22Rv1 (cell line): ENCODE measurements at regions not wholly inside any gene's neighbourhood (a gene's known extent, or its start where the extent isn't known, plus 50 kb on each side); places are given as distances from the start of the nearest gene placed in this dataset.

Source experiments
- H3K27ac ChIP-seq: fragments of 450-650 bp; 2 replicates; pipeline ENCODE4 v1.5.1; 2017
- ZFX ChIP-seq: fragments of 450-650 bp; IDR thresholded peaks from 2 replicates; pipeline ENCODE4 v1.6.1; 2017; ENCODE audit warnings: antibody characterized with exemption, borderline replicate concordance
- TF ChIP-seq, protein P1 (sequence below): fragments of 450-650 bp; IDR thresholded peaks from 2 replicates; pipeline ENCODE4 v1.5.1; 2017; ENCODE audit warnings: mild to moderate bottlenecking

- no peak for TF ChIP-seq ZFX
- TF ChIP-seq, protein P1, sequence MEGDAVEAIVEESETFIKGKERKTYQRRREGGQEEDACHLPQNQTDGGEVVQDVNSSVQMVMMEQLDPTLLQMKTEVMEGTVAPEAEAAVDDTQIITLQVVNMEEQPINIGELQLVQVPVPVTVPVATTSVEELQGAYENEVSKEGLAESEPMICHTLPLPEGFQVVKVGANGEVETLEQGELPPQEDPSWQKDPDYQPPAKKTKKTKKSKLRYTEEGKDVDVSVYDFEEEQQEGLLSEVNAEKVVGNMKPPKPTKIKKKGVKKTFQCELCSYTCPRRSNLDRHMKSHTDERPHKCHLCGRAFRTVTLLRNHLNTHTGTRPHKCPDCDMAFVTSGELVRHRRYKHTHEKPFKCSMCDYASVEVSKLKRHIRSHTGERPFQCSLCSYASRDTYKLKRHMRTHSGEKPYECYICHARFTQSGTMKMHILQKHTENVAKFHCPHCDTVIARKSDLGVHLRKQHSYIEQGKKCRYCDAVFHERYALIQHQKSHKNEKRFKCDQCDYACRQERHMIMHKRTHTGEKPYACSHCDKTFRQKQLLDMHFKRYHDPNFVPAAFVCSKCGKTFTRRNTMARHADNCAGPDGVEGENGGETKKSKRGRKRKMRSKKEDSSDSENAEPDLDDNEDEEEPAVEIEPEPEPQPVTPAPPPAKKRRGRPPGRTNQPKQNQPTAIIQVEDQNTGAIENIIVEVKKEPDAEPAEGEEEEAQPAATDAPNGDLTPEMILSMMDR, result no peak
- H3K27ac ChIP-seq, result no peak overlapping the region
These were observed 333.2 kb upstream of the PODXL start for GRCh38 chr7:131889572-131890150.

DNA sequence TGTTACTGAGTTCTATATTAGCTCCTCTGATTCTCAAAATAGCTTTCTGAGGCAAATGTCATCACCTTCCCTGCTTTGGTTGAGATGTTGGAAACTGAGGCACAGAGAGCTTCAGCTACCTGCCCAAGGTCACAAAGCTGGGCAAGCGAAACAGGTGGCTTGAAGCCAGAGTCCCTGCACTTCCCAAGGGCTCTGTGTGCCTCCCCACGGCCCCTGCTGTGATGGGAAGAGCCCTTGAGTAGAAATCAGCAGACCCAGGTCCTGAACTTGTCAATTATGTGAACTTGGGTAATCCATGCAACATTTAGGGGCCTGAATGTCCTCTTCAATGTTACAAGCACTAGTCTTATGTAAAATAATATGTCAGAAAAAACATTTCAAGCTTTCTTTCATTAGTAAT, 327.3 kb upstream of the PODXL start:
- H3K27ac ChIP-seq, result no peak overlapping the region
- TF ChIP-seq ZFX, result no peak
- TF ChIP-seq, protein P1, result no peak

GRCh38 chr7:131883196-131883595, 326.8 kb upstream of the PODXL start:
- TF ChIP-seq ZFX, result no peak
- TF ChIP-seq, protein P1, result no peak
- no peak overlapping the region for H3K27ac ChIP-seq

DNA sequence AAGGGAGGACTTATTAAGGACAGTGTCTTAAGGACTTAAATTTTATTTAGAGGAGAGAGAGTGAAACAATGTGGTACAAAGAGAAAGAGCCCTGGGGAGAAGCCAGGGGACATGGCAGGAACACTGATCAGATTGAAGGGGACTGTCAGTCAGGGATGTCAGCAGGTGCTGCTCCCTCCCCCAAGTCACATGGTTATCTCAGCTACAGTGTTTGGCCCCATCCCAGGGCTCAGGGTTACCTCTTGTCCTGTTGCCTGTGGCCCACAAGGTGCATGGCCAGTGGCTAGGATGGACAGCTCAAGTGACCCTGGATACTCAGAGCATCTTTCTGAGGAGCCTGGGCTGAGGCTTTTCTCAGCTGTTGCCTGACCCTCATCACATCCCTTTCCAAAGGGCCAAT, 325.9 kb upstream of the PODXL start:
- TF ChIP-seq, protein P1, result no peak
- no peak for TF ChIP-seq ZFX
- H3K27ac ChIP-seq, result no peak overlapping the region

DNA sequence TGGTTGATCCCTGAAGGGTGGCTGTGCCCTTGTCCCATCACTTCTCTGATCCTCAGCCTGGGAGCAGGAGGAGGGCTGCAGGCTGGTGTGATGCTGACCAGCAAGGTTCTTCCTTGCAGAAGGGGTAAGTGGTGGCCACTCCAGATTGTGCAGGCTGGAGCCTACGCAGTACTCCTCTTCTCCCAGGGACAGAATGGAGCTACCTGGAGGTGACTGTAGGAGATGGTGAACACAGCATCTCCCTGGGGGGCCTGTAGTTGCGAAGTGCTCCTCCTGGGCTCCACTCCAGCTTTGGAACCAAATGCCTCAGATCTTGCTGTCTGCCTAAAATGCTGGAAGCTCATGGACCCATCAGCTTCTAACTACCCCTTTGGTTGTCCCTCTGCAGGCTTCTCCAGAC, 323.6 kb upstream of the PODXL start:
- no peak overlapping the region for H3K27ac ChIP-seq
- TF ChIP-seq ZFX, result no peak
- TF ChIP-seq, protein P1, result no peak

DNA sequence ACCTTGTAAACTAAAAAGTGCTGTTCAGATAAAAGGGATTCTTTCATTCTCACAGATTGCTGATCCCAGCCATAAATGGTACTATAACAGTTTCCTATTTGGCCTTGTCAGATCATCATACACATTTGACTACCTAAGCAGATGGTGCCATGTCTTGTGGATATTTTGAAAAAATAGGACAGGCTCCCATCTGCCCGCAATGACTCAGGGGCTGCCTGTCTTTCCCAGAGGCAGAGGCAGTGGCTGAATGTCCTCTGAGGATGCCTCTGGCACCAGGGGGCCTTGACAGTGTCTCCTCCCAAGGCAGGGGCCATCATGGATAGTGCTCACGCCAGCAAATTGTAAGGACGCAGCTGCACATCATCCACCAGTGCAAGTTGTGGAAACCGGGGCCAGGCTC, 323.0 kb upstream of the PODXL start:
- TF ChIP-seq, protein P1, result no peak
- no peak for TF ChIP-seq ZFX

GRCh38 chr7:131878777-131879176, 322.3 kb upstream of the PODXL start:
- H3K27ac ChIP-seq, result no peak overlapping the region
- TF ChIP-seq, protein P1, result no peak
- TF ChIP-seq ZFX, result no peak

More for the DNA sequence above, 323.0 kb upstream of the PODXL start:
- no peak overlapping the region for H3K27ac ChIP-seq
